ENCODE measurements at regions not wholly inside any gene's neighbourhood (a gene's known extent, or its start where the extent isn't known, plus 50 kb on each side); places are given as distances from the start of the nearest gene placed in this dataset.
A peak's percentile ranks its signal among the peaks of the same experiment; 100 is the strongest.

GRCh38 chr14:44113769-44114730 lies 393.0 kb downstream of the FSCB start (continued):
- TF ChIP-seq, protein P1, sequence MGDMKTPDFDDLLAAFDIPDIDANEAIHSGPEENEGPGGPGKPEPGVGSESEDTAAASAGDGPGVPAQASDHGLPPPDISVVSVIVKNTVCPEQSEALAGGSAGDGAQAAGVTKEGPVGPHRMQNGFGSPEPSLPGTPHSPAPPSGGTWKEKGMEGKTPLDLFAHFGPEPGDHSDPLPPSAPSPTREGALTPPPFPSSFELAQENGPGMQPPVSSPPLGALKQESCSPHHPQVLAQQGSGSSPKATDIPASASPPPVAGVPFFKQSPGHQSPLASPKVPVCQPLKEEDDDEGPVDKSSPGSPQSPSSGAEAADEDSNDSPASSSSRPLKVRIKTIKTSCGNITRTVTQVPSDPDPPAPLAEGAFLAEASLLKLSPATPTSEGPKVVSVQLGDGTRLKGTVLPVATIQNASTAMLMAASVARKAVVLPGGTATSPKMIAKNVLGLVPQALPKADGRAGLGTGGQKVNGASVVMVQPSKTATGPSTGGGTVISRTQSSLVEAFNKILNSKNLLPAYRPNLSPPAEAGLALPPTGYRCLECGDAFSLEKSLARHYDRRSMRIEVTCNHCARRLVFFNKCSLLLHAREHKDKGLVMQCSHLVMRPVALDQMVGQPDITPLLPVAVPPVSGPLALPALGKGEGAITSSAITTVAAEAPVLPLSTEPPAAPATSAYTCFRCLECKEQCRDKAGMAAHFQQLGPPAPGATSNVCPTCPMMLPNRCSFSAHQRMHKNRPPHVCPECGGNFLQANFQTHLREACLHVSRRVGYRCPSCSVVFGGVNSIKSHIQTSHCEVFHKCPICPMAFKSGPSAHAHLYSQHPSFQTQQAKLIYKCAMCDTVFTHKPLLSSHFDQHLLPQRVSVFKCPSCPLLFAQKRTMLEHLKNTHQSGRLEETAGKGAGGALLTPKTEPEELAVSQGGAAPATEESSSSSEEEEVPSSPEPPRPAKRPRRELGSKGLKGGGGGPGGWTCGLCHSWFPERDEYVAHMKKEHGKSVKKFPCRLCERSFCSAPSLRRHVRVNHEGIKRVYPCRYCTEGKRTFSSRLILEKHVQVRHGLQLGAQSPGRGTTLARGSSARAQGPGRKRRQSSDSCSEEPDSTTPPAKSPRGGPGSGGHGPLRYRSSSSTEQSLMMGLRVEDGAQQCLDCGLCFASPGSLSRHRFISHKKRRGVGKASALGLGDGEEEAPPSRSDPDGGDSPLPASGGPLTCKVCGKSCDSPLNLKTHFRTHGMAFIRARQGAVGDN (CRISPR knock-in tag; IDR thresholded peaks at IDR 0.05), result no peak
- TF ChIP-seq ZNF224 (CRISPR knock-in tag; IDR thresholded peaks at IDR 0.05) (no peak), ISX (CRISPR knock-in tag; conservative IDR thresholded peaks at IDR 0.05) (no peak)

DNA sequence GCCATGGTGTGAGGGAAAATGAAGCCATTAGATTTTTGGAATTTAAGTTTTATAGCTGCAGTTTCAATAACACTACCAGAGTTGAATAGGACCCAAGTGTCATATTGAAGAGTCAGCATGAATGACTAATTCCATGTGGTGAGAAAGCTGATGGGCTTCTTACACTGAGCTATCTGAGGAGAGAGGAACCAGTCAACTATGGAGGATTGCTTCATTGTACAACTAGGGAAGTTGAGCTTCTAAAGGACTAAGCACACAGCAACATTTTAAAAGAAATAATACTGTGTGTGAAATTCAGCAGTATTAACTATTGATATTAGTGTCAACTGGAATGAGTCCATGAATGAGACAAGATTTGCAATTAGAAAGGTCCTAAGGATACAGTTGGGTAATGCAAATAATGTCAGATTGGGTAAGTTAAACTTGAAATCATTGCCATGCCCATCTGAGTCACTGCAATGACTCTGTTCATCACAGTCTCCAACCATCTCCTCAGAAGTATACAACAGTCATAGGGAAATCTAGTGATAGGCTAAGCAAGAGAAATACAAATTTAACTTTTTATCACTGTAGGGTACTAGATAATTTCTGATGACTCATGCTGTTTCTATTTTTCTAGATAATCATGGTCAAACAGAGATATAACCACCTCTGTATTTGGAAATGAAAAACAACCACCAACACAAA lies 394.2 kb downstream of the FSCB start:
- no peak for FAIRE-seq

More for the DNA sequence above, 394.2 kb downstream of the FSCB start:
- intact Hi-C loops (cut with micrococcal nuclease; ENCODE audit: unreplicated experiment) (no loop called here), in situ Hi-C loops (cut with HindIII; ENCODE audit: extremely low pct_ligation_motif_present, low pct_unique_long_range_greater_than_20kb) (no loop called here)
- ATAC-seq, result no peak
- no peaks in the 10 kb centered on the region for H3K4me1 ChIP-seq (ENCODE audit: insufficient read depth, low read length)
- no peaks in the 10 kb centered on the region for H3K79me2 ChIP-seq (ENCODE audit: insufficient read depth, low read length)
- TF ChIP-seq MAFK (conservative IDR thresholded peaks at IDR 0.05 in 1 of 2, IDR thresholded peaks at IDR 0.05 in 1 of 2; ENCODE audit: low read length in 2 of 2) (peak; percentile 17 to 36; a peak in 2 of 4 replicates), ZFP62 (CRISPR knock-in tag; IDR thresholded peaks at IDR 0.05) (no peak), HHEX (CRISPR knock-in tag; IDR thresholded peaks at IDR 0.05) (no peak), PBX2 (CRISPR knock-in tag; IDR thresholded peaks at IDR 0.05) (no peak)
- TF ChIP-seq, protein P2, sequence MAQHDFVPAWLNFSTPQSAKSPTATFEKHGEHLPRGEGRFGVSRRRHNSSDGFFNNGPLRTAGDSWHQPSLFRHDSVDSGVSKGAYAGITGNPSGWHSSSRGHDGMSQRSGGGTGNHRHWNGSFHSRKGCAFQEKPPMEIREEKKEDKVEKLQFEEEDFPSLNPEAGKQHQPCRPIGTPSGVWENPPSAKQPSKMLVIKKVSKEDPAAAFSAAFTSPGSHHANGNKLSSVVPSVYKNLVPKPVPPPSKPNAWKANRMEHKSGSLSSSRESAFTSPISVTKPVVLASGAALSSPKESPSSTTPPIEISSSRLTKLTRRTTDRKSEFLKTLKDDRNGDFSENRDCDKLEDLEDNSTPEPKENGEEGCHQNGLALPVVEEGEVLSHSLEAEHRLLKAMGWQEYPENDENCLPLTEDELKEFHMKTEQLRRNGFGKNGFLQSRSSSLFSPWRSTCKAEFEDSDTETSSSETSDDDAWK (CRISPR knock-in tag; IDR thresholded peaks at IDR 0.05), result no peak
- TF ChIP-seq, protein P3, sequence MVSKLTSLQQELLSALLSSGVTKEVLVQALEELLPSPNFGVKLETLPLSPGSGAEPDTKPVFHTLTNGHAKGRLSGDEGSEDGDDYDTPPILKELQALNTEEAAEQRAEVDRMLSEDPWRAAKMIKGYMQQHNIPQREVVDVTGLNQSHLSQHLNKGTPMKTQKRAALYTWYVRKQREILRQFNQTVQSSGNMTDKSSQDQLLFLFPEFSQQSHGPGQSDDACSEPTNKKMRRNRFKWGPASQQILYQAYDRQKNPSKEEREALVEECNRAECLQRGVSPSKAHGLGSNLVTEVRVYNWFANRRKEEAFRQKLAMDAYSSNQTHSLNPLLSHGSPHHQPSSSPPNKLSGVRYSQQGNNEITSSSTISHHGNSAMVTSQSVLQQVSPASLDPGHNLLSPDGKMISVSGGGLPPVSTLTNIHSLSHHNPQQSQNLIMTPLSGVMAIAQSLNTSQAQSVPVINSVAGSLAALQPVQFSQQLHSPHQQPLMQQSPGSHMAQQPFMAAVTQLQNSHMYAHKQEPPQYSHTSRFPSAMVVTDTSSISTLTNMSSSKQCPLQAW (CRISPR knock-in tag; IDR thresholded peaks at IDR 0.05), result no peak
- no peak overlapping the region for H3K9ac ChIP-seq (ENCODE audit: insufficient read depth, low read depth, low read length)
- POLR2A ChIA-PET, result no interaction called here
- H3K4me2 ChIP-seq (ENCODE audit: low read depth, low read length), result no peak overlapping the region
- BruUV-seq (replicated peaks), result no TSS peak
- peaks cover 50% of the 10 kb centered on the region for H3K9me3 ChIP-seq (ENCODE audit: low read length)
- CTCF ChIA-PET (ENCODE audit: low intra/inter-chr PET ratio, low total read pairs), result no interaction called here
- H3K4me3 ChIP-seq (replicated peaks in 1 of 3; ENCODE audit: insufficient read depth in 1 of 3, low read depth in 2 of 3, low read length in 3 of 3), result no peak overlapping the region
- H3K27me3 ChIP-seq (ENCODE audit: control insufficient read depth in 1 of 2, insufficient read depth in 2 of 2, low read length in 2 of 2), result no peaks in the 10 kb centered on the region
- H4K20me1 ChIP-seq (ENCODE audit: insufficient read depth, low read length), result no peaks in the 10 kb centered on the region
- H3K36me3 ChIP-seq (replicated peaks in 1 of 2; ENCODE audit: control insufficient read depth in 1 of 2, insufficient read depth in 2 of 2, low read length in 2 of 2), result no peaks in the 10 kb centered on the region
- DNase-seq (ENCODE audit: low spot score), result no peak
- no peak overlapping the region for H3K27ac ChIP-seq (ENCODE audit: extremely low read length, insufficient read depth, low read length)
- no peak overlapping the region for H2AFZ ChIP-seq (ENCODE audit: low read length)
